ENCODE measurements at regions not wholly inside any gene's neighbourhood (a gene's known extent, or its start where the extent isn't known, plus 50 kb on each side); places are given as distances from the start of the nearest gene placed in this dataset.
"Not testable (repeated sequence)": the region's sequence is repeated elsewhere in the genome, so short reads cannot be mapped to it uniquely, and the experiment has no call there.

GRCh38 chr6:78797270-78797669, 70.1 kb upstream of the IRAK1BP1 start:
- Histone ChIP-seq H3K9me3 (peaks cover 0 to 62% (median 19%) of the 10 kb centered on the region in 11 donors), H3K27me3 (no peaks in the 10 kb centered on the region), H3K27ac (no peak overlapping the region), H3K36me3 (no peaks in the 10 kb centered on the region), H3K4me3 (no peak overlapping the region), H3K4me1 (no peaks in the 10 kb centered on the region)
- intact Hi-C loops (cut with DNase I), result no loop called here
- DNase-seq (no peak), ATAC-seq (no peak)
- no peak for TF ChIP-seq CTCF (IDR thresholded peaks at IDR 0.05)

- peaks cover 0 to 86% (median 26%) of the 10 kb centered on the region in 11 donors for H3K9me3 ChIP-seq
- TF ChIP-seq CTCF (IDR thresholded peaks at IDR 0.05), result no peak
- no peaks in the 10 kb centered on the region for H3K4me1 ChIP-seq
- DNase-seq, result no peak
- H3K4me3 ChIP-seq, result no peak overlapping the region
- ATAC-seq, result no peak
- no peaks in the 10 kb centered on the region for H3K27me3 ChIP-seq
- intact Hi-C loops (cut with DNase I), result no loop called here
- H3K27ac ChIP-seq, result no peak overlapping the region
- H3K36me3 ChIP-seq, result no peaks in the 10 kb centered on the region
- 85 to 89% methylated on average over 2 of the region's 2 CpGs for WGBS, 2 donors
Measured at GRCh38 chr6:78799682-78800081, 67.7 kb upstream of the IRAK1BP1 start.

GRCh38 chr6:78806792-78807191, 60.6 kb upstream of the IRAK1BP1 start:
- H3K36me3 ChIP-seq; intact Hi-C loops (cut with DNase I); H3K27ac ChIP-seq; H3K27me3 ChIP-seq; H3K4me3 ChIP-seq; DNase-seq; ATAC-seq; H3K4me1 ChIP-seq: not testable (repeated sequence)
- peaks cover 0 to 54% (median 11%) of the 10 kb centered on the region in 11 donors for H3K9me3 ChIP-seq
- WGBS, 2 donors, result 79 to 90% methylated on average over 1 of the region's 1 CpG

GRCh38 chr6:78807655-78808355, 59.5 kb upstream of the IRAK1BP1 start:
- peaks cover 0 to 44% (median 6%) of the 10 kb centered on the region in 11 donors for H3K9me3 ChIP-seq
- H3K27ac ChIP-seq; H3K36me3 ChIP-seq; intact Hi-C loops (cut with DNase I); H3K27me3 ChIP-seq; ATAC-seq; H3K4me1 ChIP-seq; H3K4me3 ChIP-seq; DNase-seq: not testable (repeated sequence)
- 82 to 83% methylated on average over 10 of the region's 10 CpGs for WGBS, 2 donors

GRCh38 chr6:78808356-78808891, 58.9 kb upstream of the IRAK1BP1 start:
- DNase-seq (no peak), ATAC-seq (no peak)
- no peak overlapping the region for H3K27ac ChIP-seq
- peaks cover 0 to 39% (median 3%) of the 10 kb centered on the region in 11 donors for H3K9me3 ChIP-seq
- TF ChIP-seq CTCF (IDR thresholded peaks at IDR 0.05), result no peak
- no peaks in the 10 kb centered on the region for H3K4me1 ChIP-seq
- H3K36me3 ChIP-seq, result no peaks in the 10 kb centered on the region
- intact Hi-C loops (cut with DNase I), result no loop called here
- 81 to 85% methylated on average over 4 of the region's 4 CpGs for WGBS, 2 donors
- H3K27me3 ChIP-seq, result no peaks in the 10 kb centered on the region
- H3K4me3 ChIP-seq, result no peak overlapping the region
